CD14-positive monocyte (primary cell): ENCODE measurements at regions not wholly inside any gene's neighbourhood (a gene's known extent, or its start where the extent isn't known, plus 50 kb on each side); places are given as distances from the start of the nearest gene placed in this dataset.

ENCODE experiments used
- DNase-seq, 3 donors: peaks; one replicate each; pipeline ENCODE4 v3.0.0-alpha.2; 2011 to 2022
- H2AFZ ChIP-seq: 2 replicates; pipeline ENCODE4 v1.6.0; 2012; ENCODE audit warnings: mild to moderate bottlenecking, low read depth, low read length, inconsistent platforms; ENCODE audit not compliant: insufficient read depth, poor library complexity, severe bottlenecking
- H3K27ac ChIP-seq, 2 donors: 1 replicate in 1 of 2; 2 replicates in 1 of 2; pipeline ENCODE4 v1.5.1; 2012 to 2013; ENCODE audit warnings: low read length in 2 of 2, control low read depth in 1 of 2, inconsistent platforms in 1 of 2, low read depth in 1 of 2, mild to moderate bottlenecking in 1 of 2
- H3K27me3 ChIP-seq, 2 donors: one replicate each; pipeline versions ENCODE4 v1.6.0 to v1.6.1; 2011 to 2013; ENCODE audit warnings: low read length in 2 of 2; ENCODE audit not compliant: control insufficient read depth in 2 of 2, insufficient read depth in 2 of 2
- H3K36me3 ChIP-seq, 2 donors: replicated peaks in 1 of 2; 1 replicate in 1 of 2; 2 replicates in 1 of 2; pipeline versions ENCODE4 v1.5.1 to v1.6.1; 2012 to 2013; ENCODE audit warnings: low read length in 2 of 2, control low read depth in 1 of 2, inconsistent platforms in 1 of 2, mild to moderate bottlenecking in 1 of 2; ENCODE audit not compliant: insufficient read depth in 2 of 2, control insufficient read depth in 1 of 2
- H3K4me1 ChIP-seq, 2 donors: 1 replicate in 1 of 2; 2 replicates in 1 of 2; pipeline versions ENCODE4 v1.5.1 to v1.6.1; 2012 to 2013; ENCODE audit warnings: low read length in 2 of 2, control low read depth in 1 of 2, inconsistent platforms in 1 of 2, mild to moderate bottlenecking in 1 of 2, moderate library complexity in 1 of 2; ENCODE audit not compliant: insufficient read depth in 2 of 2, control insufficient read depth in 1 of 2
- H3K4me2 ChIP-seq: replicated peaks from 2 replicates; pipeline ENCODE3; 2012; ENCODE audit warnings: low read length, moderate library complexity, mild to moderate bottlenecking; ENCODE audit not compliant: poor library complexity, severe bottlenecking; ENCODE audit errors: extremely low read depth
- H3K4me3 ChIP-seq, 3 experiments: fragments of 200-600 bp in 1 of 3; sonication (generic) in 1 of 3; replicated peaks in 1 of 3; 1 replicate in 2 of 3; 2 replicates in 1 of 3; pipeline ENCODE4 v1.5.1; 2011 to 2013; ENCODE audit warnings: low read length in 3 of 3, mild to moderate bottlenecking in 3 of 3, control low read depth in 2 of 3, low read depth in 2 of 3, inconsistent platforms in 1 of 3, moderate library complexity in 1 of 3
- H3K79me2 ChIP-seq: 2 replicates; pipeline ENCODE4 v1.6.0; 2012; ENCODE audit warnings: mild to moderate bottlenecking, control low read depth, inconsistent platforms, low read length, moderate library complexity; ENCODE audit not compliant: insufficient read depth
- H3K9ac ChIP-seq: 2 replicates; pipeline ENCODE4 v1.6.0; 2017; ENCODE audit warnings: low read length, mild to moderate bottlenecking; ENCODE audit not compliant: insufficient read depth, poor library complexity, severe bottlenecking
- H3K9me3 ChIP-seq, 2 donors: replicated peaks in 1 of 2; 1 replicate in 1 of 2; 2 replicates in 1 of 2; pipeline versions ENCODE4 v1.5.1 to v1.6.1; 2012 to 2013; ENCODE audit warnings: low read length in 2 of 2, control low read depth in 1 of 2; ENCODE audit not compliant: control insufficient read depth in 1 of 2, insufficient read depth in 1 of 2
- H4K20me1 ChIP-seq: 2 replicates; pipeline ENCODE4 v1.6.0; 2012; ENCODE audit warnings: mild to moderate bottlenecking, low read length, control low read depth, moderate library complexity; ENCODE audit not compliant: insufficient read depth
- H3K27ac Mint-ChIP-seq, 7 donors: one replicate each; pipeline ENCODE4 v1.8.0; 2020; ENCODE audit warnings: mild to moderate bottlenecking in 7 of 7, mixed read lengths in 7 of 7, moderate library complexity in 6 of 7, inconsistent platforms in 2 of 7
- H3K27me3 Mint-ChIP-seq, 3 donors: one replicate each; pipeline ENCODE4 v1.8.0; 2021 to 2022; ENCODE audit warnings: low read depth in 3 of 3, mild to moderate bottlenecking in 3 of 3, mixed read lengths in 3 of 3, moderate library complexity in 3 of 3, inconsistent platforms in 1 of 3
- H3K36me3 Mint-ChIP-seq, 2 donors: one replicate each; pipeline ENCODE4 v1.8.0; 2020; ENCODE audit warnings: mixed read lengths in 2 of 2, inconsistent platforms in 1 of 2, mild to moderate bottlenecking in 1 of 2
- H3K4me1 Mint-ChIP-seq: one replicate; pipeline ENCODE4 v1.8.0; 2020; ENCODE audit warnings: mild to moderate bottlenecking, mixed read lengths
- H3K4me3 Mint-ChIP-seq, 2 donors: one replicate each; pipeline ENCODE4 v1.8.0; 2020; ENCODE audit warnings: mild to moderate bottlenecking in 2 of 2, mixed read lengths in 2 of 2, moderate library complexity in 1 of 2
- H3K9me3 Mint-ChIP-seq, 7 donors: one replicate each; pipeline ENCODE4 v1.8.0; 2020 to 2022; ENCODE audit warnings: mixed read lengths in 7 of 7, mild to moderate bottlenecking in 6 of 7, moderate library complexity in 6 of 7, inconsistent platforms in 2 of 7
- CTCF ChIP-seq: fragments of 200-600 bp; IDR thresholded peaks from one replicate; pipeline ENCODE4 v1.8.0; 2022; ENCODE audit warnings: antibody characterized with exemption, mild to moderate bottlenecking
- WGBS: methylation state at CpG from one replicate; pipeline ENCODE4 v1.1.5; 2013; ENCODE audit warnings: missing lambda C conversion rate; ENCODE audit not compliant: insufficient coverage; 5-methylcytosine and 5-hydroxymethylcytosine counted together
- intact Hi-C, 2 donors: fragments of 100-400 bp; cut with micrococcal nuclease; formaldehyde crosslinking; loops; one replicate each; pipeline versions ENCODE4 v1.15.0 to v1.15.1; 2023

- no peaks in the 10 kb centered on the region for H3K4me1 ChIP-seq
- no peak for TF ChIP-seq CTCF
Observed at GRCh38 chr6:33872761-33873160, 69.0 kb upstream of the MLN start.

GRCh38 chr6:33869826-33870423 is 66.1 kb upstream of the MLN start:
- H3K27me3 ChIP-seq, result no peaks in the 10 kb centered on the region
- H4K20me1 ChIP-seq, result no peaks in the 10 kb centered on the region
- peaks cover 7 to 20% (median 9%) of the 10 kb centered on the region in 3 donors for H3K27me3 Mint-ChIP-seq
- H3K79me2 ChIP-seq, result no peaks in the 10 kb centered on the region
- 93% methylated on average over 11 of the region's 11 CpGs for WGBS
- no peaks in the 10 kb centered on the region for H3K4me1 ChIP-seq
- H3K4me1 Mint-ChIP-seq, result no peaks in the 10 kb centered on the region
- TF ChIP-seq CTCF, result no peak
- H3K4me3 Mint-ChIP-seq, result no peak overlapping the region
- H3K4me3 ChIP-seq, result no peak overlapping the region
- peaks cover 0 to 4% of the 10 kb centered on the region in 2 donors for H3K9me3 ChIP-seq
- intact Hi-C loops, result no loop called here
- H3K4me2 ChIP-seq, result no peak overlapping the region
- H3K9ac ChIP-seq, result no peak overlapping the region
- no peaks in the 10 kb centered on the region for H3K36me3 ChIP-seq
- no peaks in the 10 kb centered on the region for H3K36me3 Mint-ChIP-seq
- no peak overlapping the region for H3K27ac ChIP-seq
- no peak overlapping the region for H2AFZ ChIP-seq
- no peak overlapping the region for H3K27ac Mint-ChIP-seq
- no peak for DNase-seq
- peaks cover 2 to 12% (median 8%) of the 10 kb centered on the region in 7 donors for H3K9me3 Mint-ChIP-seq

More at GRCh38 chr6:33872761-33873160, 69.0 kb upstream of the MLN start:
- Mint-ChIP-seq H3K4me1 (no peaks in the 10 kb centered on the region), H3K27me3 (peaks cover 7 to 12% (median 9%) of the 10 kb centered on the region in 3 donors), H3K36me3 (no peaks in the 10 kb centered on the region), H3K4me3 (no peak overlapping the region), H3K27ac (no peak overlapping the region), H3K9me3 (peaks cover 0 to 2% (median 0%) of the 10 kb centered on the region in 7 donors)
- Histone ChIP-seq H3K4me3 (no peak overlapping the region), H3K4me2 (no peak overlapping the region), H3K27me3 (no peaks in the 10 kb centered on the region), H3K79me2 (no peaks in the 10 kb centered on the region), H3K9me3 (no peaks in the 10 kb centered on the region), H3K9ac (no peak overlapping the region), H3K36me3 (no peaks in the 10 kb centered on the region), H3K27ac (no peak overlapping the region), H4K20me1 (no peaks in the 10 kb centered on the region), H2AFZ (no peak overlapping the region)
- intact Hi-C loops, result no loop called here
- WGBS, result 80% methylated on average over 3 of the region's 7 CpGs
- no peak for DNase-seq
